ENCODE measurements at regions not wholly inside any gene's neighbourhood (a gene's known extent, or its start where the extent isn't known, plus 50 kb on each side); places are given as distances from the start of the nearest gene placed in this dataset.
A peak's percentile ranks its signal among the peaks of the same experiment; 100 is the strongest.
"Not testable (repeated sequence)": the region's sequence is repeated elsewhere in the genome, so short reads cannot be mapped to it uniquely, and the experiment has no call there.

DNA sequence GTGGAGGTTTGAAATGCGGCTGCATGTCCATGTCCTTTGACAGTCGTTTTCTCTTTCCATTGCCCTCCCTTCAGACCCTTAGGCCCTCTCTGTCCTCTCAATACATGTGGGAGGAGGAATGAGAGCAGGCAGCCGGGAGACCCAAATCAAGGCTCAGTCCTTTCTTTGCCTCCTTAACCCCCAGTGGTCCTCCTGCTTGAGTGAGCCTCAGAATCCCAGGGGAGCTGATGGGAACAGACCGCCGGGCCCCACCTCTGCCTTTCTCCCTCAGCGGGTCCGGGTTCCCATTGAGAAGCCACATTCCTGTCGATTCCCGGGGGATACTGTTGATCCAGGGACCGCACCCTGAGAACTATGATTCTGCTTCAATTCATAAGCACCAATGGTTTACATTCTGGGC lies 77.9 kb upstream of the RFLNA start:
- no peak for DNase-seq (ENCODE audit: low read depth)

DNA sequence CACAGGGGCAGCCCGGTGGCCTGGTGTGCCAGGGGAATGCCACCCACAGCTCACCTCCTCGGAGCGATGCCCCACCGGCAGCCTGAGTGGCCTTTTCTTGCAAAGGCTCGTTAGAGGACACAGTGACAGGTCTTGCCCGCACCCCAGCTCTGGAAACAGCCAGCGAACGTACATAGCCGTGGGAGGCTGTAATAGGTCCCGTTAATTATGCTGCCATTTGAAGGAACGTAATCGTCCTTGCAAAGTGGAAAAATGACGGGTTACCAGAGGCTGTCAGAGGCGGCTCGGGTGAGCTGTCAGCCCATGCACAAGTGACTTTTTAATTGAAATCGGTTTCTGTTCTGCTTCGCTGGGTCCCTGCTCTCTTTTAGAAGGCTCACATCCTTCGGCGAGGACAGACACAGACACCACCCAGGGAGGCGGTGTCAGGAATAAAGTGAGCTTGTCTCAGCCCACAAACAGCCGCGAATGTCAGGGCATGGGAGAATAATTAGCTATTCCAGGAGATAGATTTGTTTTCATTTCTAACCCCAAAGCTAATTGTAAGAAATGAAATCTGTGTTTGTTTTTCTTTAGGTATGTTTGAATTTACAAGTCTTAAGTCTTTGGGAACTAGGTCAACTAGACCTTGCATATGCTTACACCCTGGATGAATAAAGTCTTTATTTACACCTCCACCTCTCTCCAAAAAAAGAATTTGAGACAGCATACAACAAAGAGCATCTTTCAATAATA lies 77.2 kb upstream of the RFLNA start:
- DNase-seq (ENCODE audit: low read depth): no peak

- no peak for DNase-seq (ENCODE audit: low read depth)
Measured at GRCh38 chr12:124218243-124218560, 76.7 kb upstream of the RFLNA start.

DNA sequence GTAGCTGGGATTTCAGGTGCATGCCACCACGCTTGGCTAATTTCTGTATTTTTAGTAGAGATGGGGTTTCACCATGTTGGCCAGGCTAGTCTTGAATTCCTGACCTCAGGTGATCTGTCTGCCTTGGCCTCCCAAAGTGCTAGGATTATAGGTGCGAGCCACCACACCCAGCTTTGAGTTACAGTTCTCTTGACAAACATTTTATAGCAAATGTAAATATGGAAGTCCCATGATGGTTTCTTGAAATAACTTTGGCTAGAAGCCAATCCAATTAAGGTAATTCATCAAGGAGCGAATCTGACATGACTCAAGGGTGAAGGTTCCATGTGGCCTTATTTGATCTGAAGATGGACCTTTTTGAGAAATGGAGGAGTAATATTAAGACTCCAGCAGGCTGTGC lies 76.2 kb upstream of the RFLNA start:
- not testable (repeated sequence) for DNase-seq (ENCODE audit: low read depth)

- no peak for DNase-seq (ENCODE audit: low read depth)
Measured at GRCh38 chr12:124222368-124223245, 72.3 kb upstream of the RFLNA start.

DNA sequence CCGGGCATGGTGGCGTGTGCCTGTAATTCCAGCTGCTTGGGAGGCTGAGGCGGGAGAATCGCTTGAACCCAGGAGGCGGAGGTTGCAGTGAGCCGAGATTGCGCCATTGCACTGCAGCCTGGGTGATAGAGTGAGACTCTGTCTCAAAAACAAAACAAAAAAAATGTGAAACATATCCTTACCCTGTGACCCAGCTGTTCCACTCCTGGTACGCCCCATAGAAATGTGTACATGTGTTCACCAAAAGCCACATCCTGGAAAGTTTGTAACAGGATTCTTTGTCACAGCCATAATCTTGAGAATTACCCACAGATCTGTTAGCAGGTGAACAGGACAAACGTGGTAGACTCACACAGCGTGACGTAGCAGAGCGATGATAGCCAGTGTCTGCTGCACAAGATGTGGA lies 71.2 kb upstream of the RFLNA start:
- DNase-seq (ENCODE audit: low read depth): peak; percentile 43

DNA sequence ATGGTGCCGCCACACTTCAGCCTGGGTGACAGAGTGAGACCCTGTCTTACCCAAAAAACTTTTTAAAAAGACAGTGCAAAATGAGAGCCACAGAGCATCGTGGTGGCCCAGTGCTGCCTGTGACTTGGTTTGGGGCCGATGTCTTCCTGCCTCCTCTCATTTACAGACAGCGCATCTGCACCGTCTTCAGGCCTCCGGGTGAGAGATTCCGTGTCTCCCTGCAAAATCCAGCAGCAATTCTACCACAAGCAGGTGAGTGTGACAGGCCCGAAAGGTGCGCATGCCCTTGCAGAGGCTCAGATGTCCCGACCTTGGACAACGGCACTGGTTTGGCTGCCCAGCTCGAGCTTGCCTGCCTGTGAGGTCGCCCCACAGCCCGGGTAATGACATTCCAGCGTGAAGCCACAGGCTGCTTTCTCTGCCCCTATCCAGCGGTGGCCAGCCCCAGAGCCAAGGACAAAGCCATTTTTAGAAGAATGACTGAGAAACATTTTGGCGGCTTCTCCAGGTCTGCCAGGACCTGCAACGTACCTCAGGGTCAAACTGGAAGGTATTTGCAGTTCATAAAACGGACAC lies 70.3 kb upstream of the RFLNA start:
- peak; percentile 32 for DNase-seq (ENCODE audit: low read depth)

DNA sequence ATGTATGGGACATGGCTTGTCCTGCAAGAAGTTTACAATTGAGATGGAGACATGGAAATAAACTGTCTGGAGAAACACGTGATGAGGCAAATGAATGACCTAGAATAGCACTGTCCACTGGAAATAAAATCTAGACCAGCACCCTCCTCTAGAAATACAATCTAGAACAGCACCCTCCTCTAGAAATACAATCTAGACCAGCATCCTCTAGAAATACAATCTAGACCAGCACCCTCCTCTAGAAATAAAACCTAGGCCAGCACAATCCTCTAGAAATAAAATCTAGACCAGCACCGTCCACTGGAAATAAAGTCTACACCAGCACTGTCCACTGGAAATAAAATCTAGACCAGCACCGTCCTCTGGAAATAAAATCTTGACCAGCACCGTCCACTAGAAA lies 69.2 kb upstream of the RFLNA start:
- DNase-seq (ENCODE audit: low read depth): no peak

DNA sequence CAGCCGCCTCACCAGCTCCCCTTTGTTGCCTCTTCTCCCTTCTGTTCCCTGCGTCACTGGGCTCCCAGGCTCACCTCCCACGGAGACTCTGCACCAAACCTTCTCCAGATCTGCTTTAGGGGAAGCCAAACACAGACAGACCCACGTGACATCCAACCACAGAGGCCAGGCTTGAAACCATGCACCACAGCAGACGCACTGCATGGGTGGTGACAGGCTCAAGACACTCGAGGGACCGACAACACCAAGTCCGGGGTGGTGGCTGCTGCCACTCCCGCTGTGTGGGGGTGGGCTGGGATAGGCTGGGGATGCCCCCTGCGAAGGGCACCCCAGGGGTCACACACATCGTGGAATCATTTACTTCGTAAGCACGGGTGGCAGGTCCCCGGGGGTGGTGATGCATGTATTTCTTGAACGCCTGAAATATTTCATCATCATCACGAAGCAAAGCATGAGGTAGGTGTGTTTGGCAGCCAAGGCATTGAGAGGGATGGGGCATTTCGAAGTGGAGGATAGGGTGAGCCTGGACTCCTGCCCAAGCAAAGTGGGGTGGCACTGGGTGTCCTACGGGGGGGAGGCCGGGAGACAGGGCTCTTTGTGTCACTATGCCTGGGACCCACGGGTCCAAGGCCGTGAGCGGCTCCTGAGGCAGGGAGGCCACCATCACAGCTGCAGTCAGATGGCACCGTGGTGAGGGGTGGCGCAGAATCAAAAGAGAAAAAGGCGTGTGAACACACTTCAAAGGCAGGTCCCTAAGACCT lies 66.8 kb upstream of the RFLNA start:
- DNase-seq (ENCODE audit: low read depth): no peak

- DNase-seq (ENCODE audit: low read depth): no peak
Measured at GRCh38 chr12:124229520-124229919, 65.4 kb upstream of the RFLNA start.

- DNase-seq (ENCODE audit: low read depth): no peak
Measured at GRCh38 chr12:124230117-124230757, 64.7 kb upstream of the RFLNA start.

- DNase-seq (ENCODE audit: low read depth): no peak
Measured at GRCh38 chr12:124230789-124231188, 64.1 kb upstream of the RFLNA start.

DNA sequence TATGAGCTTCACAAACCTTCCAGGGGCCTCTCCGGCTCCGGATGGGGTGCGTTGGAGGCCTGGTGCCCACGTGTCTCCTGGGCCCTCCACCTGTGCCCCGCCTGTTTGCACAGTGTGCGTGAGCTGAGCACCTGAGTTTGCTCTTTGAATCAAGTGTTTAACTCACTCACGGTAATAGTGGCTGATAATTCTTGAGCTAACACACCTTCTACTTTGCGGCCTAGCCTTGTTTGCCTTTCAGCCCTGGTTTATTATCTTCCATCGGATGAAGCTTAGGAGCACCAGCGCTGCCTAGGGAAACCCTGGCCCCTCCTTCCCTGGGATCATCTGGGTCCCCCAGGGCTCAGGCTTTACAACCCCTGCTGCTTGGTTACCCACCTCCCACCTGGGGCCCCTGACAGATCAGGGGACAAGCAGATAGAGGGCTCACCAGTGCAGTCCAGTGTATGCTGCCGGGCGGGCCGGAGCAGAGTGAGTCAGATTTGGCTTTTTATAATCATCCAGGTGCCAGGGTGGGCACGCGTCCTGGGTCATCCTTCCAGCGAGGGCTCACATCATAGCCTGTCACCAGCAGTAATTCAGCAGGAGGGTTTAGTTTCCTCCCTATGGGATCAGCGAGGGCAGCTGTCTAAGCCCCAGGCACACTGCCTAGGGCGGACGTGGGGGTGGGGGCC lies 62.8 kb upstream of the RFLNA start:
- peak; percentile 61 for DNase-seq (ENCODE audit: low read depth)

DNA sequence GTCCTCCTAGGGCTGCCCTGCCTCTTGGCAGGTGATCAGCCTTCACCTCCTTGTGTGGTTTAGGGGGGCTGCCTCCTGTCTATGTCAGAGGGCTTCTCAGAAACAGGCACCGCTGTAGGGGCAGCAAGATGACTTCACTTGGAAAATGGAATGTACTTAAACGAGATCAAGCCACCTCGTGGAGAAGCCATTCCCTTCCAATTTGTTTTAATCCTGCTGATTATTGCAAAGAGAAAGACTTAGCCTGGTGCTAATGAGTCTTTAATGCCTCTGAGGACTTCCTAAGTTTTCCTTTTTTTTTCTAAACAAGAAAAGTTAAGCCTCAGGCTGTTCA lies 62.3 kb upstream of the RFLNA start:
- DNase-seq (ENCODE audit: low read depth): no peak

DNA sequence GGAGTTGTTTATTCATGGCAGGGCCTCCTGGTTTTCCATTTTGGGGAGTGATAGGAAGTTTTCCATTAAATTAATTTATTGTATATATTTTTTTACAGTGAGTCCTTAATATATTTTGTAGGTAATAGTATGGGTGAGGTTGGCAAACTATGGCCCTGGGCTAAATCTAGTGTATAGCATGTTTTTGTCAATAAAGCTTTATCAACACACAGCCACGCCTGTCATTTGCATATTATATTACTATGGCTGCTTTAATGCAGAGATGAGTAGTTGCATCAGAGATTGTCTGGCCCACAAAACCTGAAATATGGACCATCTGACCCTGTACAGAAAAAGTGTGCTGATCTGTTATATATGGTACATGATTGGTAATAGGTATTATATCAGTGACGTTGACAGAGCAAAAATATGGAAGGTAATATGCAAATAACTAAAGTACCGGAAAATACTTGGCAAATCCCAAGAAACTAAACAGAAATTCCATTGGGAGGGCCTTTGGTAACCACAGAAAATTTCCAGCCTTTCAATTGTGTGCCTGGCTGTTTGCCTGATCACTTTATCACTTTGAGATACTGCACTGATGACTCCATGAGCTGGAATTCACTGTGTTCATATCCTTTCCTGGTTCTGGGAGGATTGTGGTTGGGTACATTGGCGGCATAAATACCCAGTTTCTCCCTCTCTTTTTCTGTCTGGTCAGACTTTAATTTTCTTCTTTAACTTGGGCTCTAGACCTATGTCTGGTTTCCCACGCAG lies 61.7 kb upstream of the RFLNA start:
- peak; percentile 75 for DNase-seq (ENCODE audit: low read depth)

DNA sequence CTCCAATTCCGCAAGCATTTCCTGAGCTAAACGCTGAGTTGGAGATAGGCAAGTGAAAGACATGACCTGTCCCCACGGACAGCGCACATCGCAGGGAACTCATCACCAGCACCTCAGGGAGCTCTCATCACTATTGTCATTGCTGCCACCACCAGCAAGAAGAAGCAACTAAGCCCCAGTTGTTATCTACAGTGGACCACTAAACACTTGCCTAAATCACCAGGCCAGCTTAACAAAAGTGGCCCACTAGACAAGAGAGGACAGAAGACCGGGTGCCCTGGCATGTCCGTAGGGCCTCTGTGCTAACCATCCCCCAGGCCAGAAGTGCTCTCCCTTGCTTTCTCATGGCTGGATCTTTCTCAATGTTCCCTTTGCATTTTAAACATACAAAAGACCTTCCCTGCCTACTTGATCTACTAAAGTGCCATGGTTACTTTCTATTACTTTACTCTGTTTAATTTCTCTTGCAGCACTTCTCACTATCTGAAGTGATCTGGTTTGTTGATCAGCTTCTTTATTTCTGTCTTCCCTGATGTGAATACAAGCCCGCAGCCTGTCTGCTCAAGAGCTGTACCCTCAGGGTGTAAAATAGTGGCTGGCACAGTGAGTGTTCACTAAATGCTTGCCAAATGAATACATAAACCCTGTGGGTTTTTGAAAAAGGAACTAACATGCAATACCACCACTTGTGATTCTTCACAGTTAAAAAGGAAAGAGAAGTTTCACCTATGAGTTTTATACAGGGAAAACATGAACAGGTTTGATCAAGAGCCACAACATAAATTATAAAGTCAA lies 60.9 kb upstream of the RFLNA start:
- DNase-seq (ENCODE audit: low read depth): peak; percentile 66

GRCh38 chr12:124236625-124237031 lies 58.3 kb upstream of the RFLNA start:
- peak; percentile 85 for DNase-seq (ENCODE audit: low read depth)

DNA sequence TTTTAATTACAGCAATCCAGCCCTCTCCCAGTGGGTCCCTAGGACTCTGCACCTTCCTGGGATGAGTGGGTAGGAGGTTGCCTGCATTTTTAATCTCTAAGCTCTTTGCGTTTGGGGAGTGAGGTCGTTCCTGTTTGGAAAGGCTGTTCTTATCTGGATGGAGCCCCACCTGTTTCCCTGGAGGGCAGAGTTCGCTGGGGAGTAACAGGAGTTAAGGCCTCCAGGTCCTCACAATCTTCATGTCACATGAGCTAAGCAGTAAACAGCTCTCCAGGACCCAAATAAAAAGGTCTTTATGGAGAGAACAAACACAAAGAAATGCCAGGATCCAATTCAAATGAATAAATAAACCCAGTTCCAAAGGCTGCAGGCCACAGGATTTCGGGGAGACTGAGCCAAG lies 56.0 kb upstream of the RFLNA start:
- no peak for DNase-seq (ENCODE audit: low read depth)

GRCh38 chr12:124240493-124240892 lies 54.4 kb upstream of the RFLNA start:
- DNase-seq (ENCODE audit: low read depth): no peak

Data from myocyte (in vitro differentiated cells).